Thoracic aorta (tissue), 2 donors: ENCODE measurements at regions not wholly inside any gene's neighbourhood (a gene's known extent, or its start where the extent isn't known, plus 50 kb on each side); places are given as distances from the start of the nearest gene placed in this dataset.

Source experiments
- ATAC-seq: fragments of 150-250 bp; one replicate; pipeline ENCODE4 v1.8.0; 2017; ENCODE audit warnings: low read depth; ENCODE audit not compliant: insufficient number of reproducible peaks, low FRiP score
- DNase-seq: peaks from one replicate; pipeline ENCODE4 v3.0.0-alpha.2; 2020; ENCODE audit warnings: low spot score
- H3K27ac ChIP-seq, 2 donors: fragments of 200-600 bp; sonication (generic); 1 replicate in 1 of 2; 2 replicates in 1 of 2; pipeline ENCODE4 v1.5.1; 2016; ENCODE audit warnings: mild to moderate bottlenecking in 2 of 2, moderate library complexity in 2 of 2
- H3K27me3 ChIP-seq: fragments of 200-600 bp; sonication (generic); replicated peaks from 2 replicates; pipeline ENCODE4 v1.6.0; 2016; ENCODE audit warnings: mild to moderate bottlenecking; ENCODE audit not compliant: insufficient read depth
- H3K36me3 ChIP-seq: fragments of 200-600 bp; sonication (generic); one replicate; pipeline ENCODE4 v1.5.1; 2016
- H3K4me1 ChIP-seq, 2 donors: fragments of 200-600 bp; sonication (generic); 1 replicate in 1 of 2; 2 replicates in 1 of 2; pipeline versions ENCODE4 v1.5.1 to v1.6.0; 2016; ENCODE audit warnings: low read depth in 2 of 2, mild to moderate bottlenecking in 1 of 2; ENCODE audit not compliant: control insufficient read depth in 1 of 2
- H3K4me3 ChIP-seq: fragments of 200-600 bp; sonication (generic); 2 replicates; pipeline ENCODE4 v1.5.1; 2016; ENCODE audit warnings: mild to moderate bottlenecking
- H3K9me3 ChIP-seq: fragments of 200-600 bp; sonication (generic); 2 replicates; pipeline ENCODE4 v1.5.1; 2016
- CTCF ChIP-seq: fragments of 200-600 bp; sonication (generic); IDR thresholded peaks from one replicate; pipeline ENCODE4 v1.5.1; 2019; ENCODE audit warnings: antibody characterized with exemption

- peak overlapping the region in 1 of 2 donors; percentile 36 for H3K27ac ChIP-seq
- H3K27me3 ChIP-seq = no peaks in the 10 kb centered on the region
- ATAC-seq (no peak), DNase-seq (no peak)
- no peaks in the 10 kb centered on the region for H3K9me3 ChIP-seq
- no peak for TF ChIP-seq CTCF
- H3K4me1 ChIP-seq = peaks cover 36 to 57% of the 10 kb centered on the region in 2 donors
- no peak overlapping the region for H3K4me3 ChIP-seq
- no peaks in the 10 kb centered on the region for H3K36me3 ChIP-seq
Measured at GRCh38 chr5:82353522-82353921, 75.4 kb upstream of the RPS23 start.

DNA sequence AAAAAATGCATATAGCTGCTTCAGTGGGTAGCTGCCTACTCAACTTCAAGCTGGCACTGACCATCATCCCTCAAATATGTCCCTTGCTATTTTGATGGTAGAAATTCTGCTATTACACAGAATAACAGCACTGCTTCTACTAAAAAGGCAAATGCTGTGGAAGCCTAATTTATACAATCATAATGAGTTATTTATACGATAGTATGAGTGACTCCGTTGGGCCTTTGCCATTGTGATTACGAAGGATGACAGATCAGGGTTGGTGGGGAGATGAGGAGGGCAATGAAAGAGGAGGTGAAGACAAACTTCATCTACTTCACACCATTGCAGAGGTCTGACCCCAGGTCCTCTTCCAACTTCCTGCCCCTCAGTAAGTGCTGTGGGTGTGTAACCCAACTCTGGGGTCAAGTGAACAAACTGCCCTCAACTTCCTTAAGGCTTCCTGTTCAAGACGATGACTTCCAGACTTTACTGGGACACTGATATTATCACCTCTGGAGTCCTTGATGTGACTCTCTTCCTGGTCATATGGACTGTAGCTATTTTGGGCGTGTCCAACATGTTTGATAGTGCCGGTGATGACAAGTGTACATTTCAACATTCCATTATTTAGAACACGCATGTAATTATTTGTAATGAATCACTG, 74.1 kb upstream of the RPS23 start:
- no peak for DNase-seq
- ATAC-seq = no peak

GRCh38 chr5:82351754-82352145, 73.6 kb upstream of the RPS23 start:
- no peaks in the 10 kb centered on the region for H3K36me3 ChIP-seq
- ATAC-seq (peak; percentile 83), DNase-seq (no peak)
- H3K4me1 ChIP-seq = peaks cover 42 to 63% of the 10 kb centered on the region in 2 donors
- peak; percentile 81 for TF ChIP-seq CTCF
- no peaks in the 10 kb centered on the region for H3K27me3 ChIP-seq
- no peaks in the 10 kb centered on the region for H3K9me3 ChIP-seq
- no peak overlapping the region for H3K4me3 ChIP-seq
- peak overlapping the region; percentile 63 to 79 for H3K27ac ChIP-seq

More for the DNA sequence above, 74.1 kb upstream of the RPS23 start:
- Histone ChIP-seq H3K4me3 (no peak overlapping the region), H3K27me3 (no peaks in the 10 kb centered on the region), H3K36me3 (no peaks in the 10 kb centered on the region), H3K9me3 (no peaks in the 10 kb centered on the region), H3K27ac (peak overlapping the region; percentile 63 to 79), H3K4me1 (peaks cover 45 to 63% of the 10 kb centered on the region in 2 donors)
- no peak for TF ChIP-seq CTCF

DNA sequence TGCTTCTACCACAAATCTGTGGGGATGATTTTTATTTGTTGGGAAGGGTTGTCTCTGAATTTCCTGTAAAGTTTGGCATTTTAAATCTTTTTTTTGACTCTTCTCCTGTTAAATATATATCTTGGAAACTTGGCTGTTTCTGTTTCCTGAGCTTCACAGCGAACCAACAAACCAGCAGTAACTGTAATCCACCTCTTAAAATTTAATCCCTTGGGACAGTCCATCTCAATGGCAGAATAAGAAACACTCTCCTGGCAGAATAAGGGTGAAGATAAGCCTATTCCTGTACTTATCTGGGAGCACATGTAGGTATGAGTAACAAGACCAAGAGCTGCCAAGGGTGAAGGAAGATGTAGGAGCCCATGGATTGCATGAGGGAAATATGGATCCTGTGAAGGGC, 73.1 kb upstream of the RPS23 start:
- TF ChIP-seq CTCF = no peak
- no peak for ATAC-seq
- Histone ChIP-seq H3K9me3 (no peaks in the 10 kb centered on the region), H3K4me1 (peaks cover 38 to 61% of the 10 kb centered on the region in 2 donors), H3K4me3 (no peak overlapping the region), H3K27me3 (no peaks in the 10 kb centered on the region), H3K36me3 (no peaks in the 10 kb centered on the region), H3K27ac (peak overlapping the region; percentile 49 to 53)
- DNase-seq = no peak

- ATAC-seq (no peak), DNase-seq (peak; percentile 17)
- Histone ChIP-seq H3K9me3 (no peaks in the 10 kb centered on the region), H3K27ac (peak overlapping the region; percentile 83 to 89), H3K27me3 (no peaks in the 10 kb centered on the region), H3K4me1 (peaks cover 30 to 58% of the 10 kb centered on the region in 2 donors), H3K4me3 (no peak overlapping the region), H3K36me3 (no peaks in the 10 kb centered on the region)
- peak; percentile 8 for TF ChIP-seq CTCF
Measured at GRCh38 chr5:82349652-82350051, 71.5 kb upstream of the RPS23 start.
